ENCODE measurements at regions not wholly inside any gene's neighbourhood (a gene's known extent, or its start where the extent isn't known, plus 50 kb on each side); places are given as distances from the start of the nearest gene placed in this dataset.

DNA sequence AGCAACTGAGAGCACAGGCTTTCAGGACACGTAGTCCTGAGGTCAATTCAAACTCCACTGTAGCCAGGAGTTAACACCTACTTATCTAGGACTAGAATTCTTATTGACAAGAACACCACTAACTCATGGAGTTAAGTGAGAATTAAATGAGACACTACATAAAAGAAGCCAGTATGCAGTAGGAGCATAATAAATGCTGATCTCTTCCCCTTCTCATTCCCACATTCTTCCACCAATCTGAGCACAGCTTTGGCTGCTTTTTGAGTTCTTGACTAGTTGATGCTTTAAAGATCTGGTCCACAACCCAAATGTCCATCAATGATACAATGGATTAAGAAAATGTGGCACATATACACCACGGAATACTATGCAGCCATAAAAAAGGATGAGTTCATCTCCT lies 55.2 kb downstream of the TTC32 start:
- Histone ChIP-seq H3K4me1 (ENCODE audit: control insufficient read depth in 5 of 5, insufficient read depth in 5 of 5, low read length in 5 of 5) (no peaks in the 10 kb centered on the region), H3K27ac (ENCODE audit: low read depth, low read length) (no peak overlapping the region), H3K27me3 (ENCODE audit: control insufficient read depth in 5 of 5, insufficient read depth in 4 of 5, low read length in 5 of 5) (peaks cover 0 to 9% (median 4%) of the 10 kb centered on the region in 5 donors), H3K9ac (ENCODE audit: low read length in 5 of 5) (no peak overlapping the region), H3K9me3 (ENCODE audit: control insufficient read depth in 5 of 5, low read length in 5 of 5) (peaks cover 0 to 2% (median 0%) of the 10 kb centered on the region in 5 donors), H3K36me3 (ENCODE audit: control insufficient read depth in 5 of 5, insufficient read depth in 5 of 5, low read length in 5 of 5) (no peaks in the 10 kb centered on the region), H3K4me3 (ENCODE audit: low read depth in 1 of 5, low read length in 5 of 5) (no peak overlapping the region)

DNA sequence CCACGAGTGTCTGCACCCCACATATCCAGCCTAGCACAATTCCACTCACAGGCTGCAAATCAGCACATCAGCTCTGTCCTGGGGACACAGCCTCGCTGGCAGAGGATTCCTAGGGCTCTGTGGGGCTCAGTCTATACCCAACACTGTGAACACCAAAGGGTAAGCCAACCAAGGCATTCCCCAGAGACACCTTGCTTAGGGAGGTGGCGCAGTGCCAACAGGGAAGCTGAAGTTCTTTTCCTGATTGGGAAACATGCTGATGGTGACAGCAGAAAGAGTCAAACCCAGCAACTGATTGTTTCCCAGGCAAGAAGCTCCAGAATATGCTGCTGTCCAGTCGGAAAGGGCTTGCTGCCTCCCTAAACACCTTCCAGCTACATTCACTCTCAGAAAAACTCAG lies 55.8 kb downstream of the TTC32 start:
- no peak overlapping the region for H3K9ac ChIP-seq (ENCODE audit: low read length in 5 of 5)
- peaks cover 0 to 2% (median 0%) of the 10 kb centered on the region in 5 donors for H3K9me3 ChIP-seq (ENCODE audit: control insufficient read depth in 5 of 5, low read length in 5 of 5)
- peaks cover 0 to 9% (median 4%) of the 10 kb centered on the region in 5 donors for H3K27me3 ChIP-seq (ENCODE audit: control insufficient read depth in 5 of 5, insufficient read depth in 4 of 5, low read length in 5 of 5)

DNA sequence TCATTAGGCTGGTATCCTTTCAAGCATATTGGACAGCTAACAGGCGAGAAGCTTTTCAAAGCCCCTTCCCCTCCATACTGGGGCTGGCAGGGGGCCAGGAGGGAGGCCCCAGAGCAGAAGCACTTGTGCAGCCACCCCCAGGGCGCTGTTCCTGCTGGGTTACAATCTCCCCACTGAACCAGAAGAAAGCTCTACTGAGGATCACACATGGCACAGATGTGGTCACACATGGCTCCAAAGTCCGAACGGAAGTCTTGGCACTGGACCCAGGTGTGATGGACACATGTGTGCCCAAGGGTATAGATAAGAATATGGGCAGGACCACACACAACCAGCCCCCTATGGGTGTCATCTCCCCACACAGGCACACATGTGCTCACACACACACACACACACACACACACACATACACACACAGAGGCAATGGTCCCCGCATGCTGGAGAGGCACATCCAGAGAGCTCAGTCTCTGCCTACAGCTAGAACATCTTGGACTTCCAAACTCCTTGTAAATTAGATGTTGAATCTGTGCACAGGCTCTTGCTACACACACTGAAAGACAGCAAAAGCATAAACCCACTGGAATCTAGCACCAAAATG lies 56.4 kb downstream of the TTC32 start:
- Histone ChIP-seq H3K4me1 (ENCODE audit: control insufficient read depth in 5 of 5, insufficient read depth in 5 of 5, low read length in 5 of 5) (no peaks in the 10 kb centered on the region), H3K9me3 (ENCODE audit: control insufficient read depth in 5 of 5, low read length in 5 of 5) (peaks cover 0 to 2% (median 0%) of the 10 kb centered on the region in 5 donors), H3K36me3 (ENCODE audit: control insufficient read depth in 5 of 5, insufficient read depth in 5 of 5, low read length in 5 of 5) (no peaks in the 10 kb centered on the region), H3K4me3 (ENCODE audit: low read depth in 1 of 5, low read length in 5 of 5) (no peak overlapping the region), H3K27ac (ENCODE audit: low read depth, low read length) (no peak overlapping the region), H3K9ac (ENCODE audit: low read length in 5 of 5) (no peak overlapping the region), H3K27me3 (ENCODE audit: control insufficient read depth in 5 of 5, insufficient read depth in 4 of 5, low read length in 5 of 5) (peaks cover 0 to 9% (median 4%) of the 10 kb centered on the region in 5 donors)

More for the DNA sequence above, 55.8 kb downstream of the TTC32 start:
- no peak overlapping the region for H3K27ac ChIP-seq (ENCODE audit: low read depth, low read length)
- no peaks in the 10 kb centered on the region for H3K36me3 ChIP-seq (ENCODE audit: control insufficient read depth in 5 of 5, insufficient read depth in 5 of 5, low read length in 5 of 5)
- H3K4me1 ChIP-seq (ENCODE audit: control insufficient read depth in 5 of 5, insufficient read depth in 5 of 5, low read length in 5 of 5) = no peaks in the 10 kb centered on the region
- no peak overlapping the region for H3K4me3 ChIP-seq (ENCODE audit: low read depth in 1 of 5, low read length in 5 of 5)

DNA sequence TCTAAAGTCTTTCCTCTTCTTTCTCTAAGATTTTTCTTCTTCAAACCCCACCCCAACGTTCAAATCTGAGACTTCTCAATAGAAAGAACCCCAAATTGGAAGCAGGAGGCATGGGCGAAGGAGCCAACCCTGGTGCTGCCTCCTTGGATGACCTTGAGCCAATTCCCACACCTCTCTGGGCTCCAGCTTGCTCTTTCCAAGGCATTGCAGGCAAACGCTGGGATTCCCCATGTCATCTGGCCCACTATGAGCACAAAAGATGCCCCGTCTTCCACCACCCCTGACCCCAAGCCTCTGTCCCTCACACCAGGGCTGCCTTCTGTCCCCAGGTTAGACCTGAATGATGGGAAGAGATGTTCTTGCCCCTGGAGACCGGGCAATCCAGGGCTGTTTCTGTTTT lies 57.0 kb downstream of the TTC32 start:
- Histone ChIP-seq H3K27me3 (ENCODE audit: control insufficient read depth in 5 of 5, insufficient read depth in 4 of 5, low read length in 5 of 5) (peaks cover 0 to 9% (median 4%) of the 10 kb centered on the region in 5 donors), H3K36me3 (ENCODE audit: control insufficient read depth in 5 of 5, insufficient read depth in 5 of 5, low read length in 5 of 5) (no peaks in the 10 kb centered on the region), H3K9ac (ENCODE audit: low read length in 5 of 5) (no peak overlapping the region), H3K4me1 (ENCODE audit: control insufficient read depth in 5 of 5, insufficient read depth in 5 of 5, low read length in 5 of 5) (no peaks in the 10 kb centered on the region), H3K4me3 (ENCODE audit: low read depth in 1 of 5, low read length in 5 of 5) (no peak overlapping the region), H3K27ac (ENCODE audit: low read depth, low read length) (no peak overlapping the region), H3K9me3 (ENCODE audit: control insufficient read depth in 5 of 5, low read length in 5 of 5) (peaks cover 0 to 2% (median 0%) of the 10 kb centered on the region in 5 donors)

DNA sequence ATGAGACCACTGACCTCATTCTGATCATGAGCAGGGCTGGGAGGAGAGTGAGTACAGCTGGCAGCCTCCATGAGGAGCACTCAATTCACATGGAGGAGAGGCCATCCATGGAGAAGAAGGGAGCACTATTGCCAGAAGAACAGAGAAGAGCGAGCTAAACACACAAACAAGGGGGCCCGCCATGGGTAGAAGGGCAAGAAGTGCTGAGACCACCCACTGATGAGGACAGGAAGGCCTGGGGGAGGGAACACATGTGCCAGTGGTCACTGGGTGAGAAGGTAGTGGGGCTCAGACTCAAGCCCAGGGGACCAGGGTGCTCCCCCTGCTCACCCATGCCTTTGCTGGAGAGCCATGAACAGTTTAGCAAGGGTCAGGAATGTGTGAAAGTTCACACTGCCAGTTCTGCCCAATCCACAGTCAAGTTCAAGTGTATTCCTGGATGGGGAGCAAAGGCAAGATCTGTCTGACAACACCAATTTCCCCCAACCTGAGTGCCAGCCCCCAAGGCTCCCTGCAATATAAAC lies 57.7 kb downstream of the TTC32 start:
- Histone ChIP-seq H3K36me3 (ENCODE audit: control insufficient read depth in 5 of 5, insufficient read depth in 5 of 5, low read length in 5 of 5) (no peaks in the 10 kb centered on the region), H3K4me1 (ENCODE audit: control insufficient read depth in 5 of 5, insufficient read depth in 5 of 5, low read length in 5 of 5) (no peaks in the 10 kb centered on the region), H3K27ac (ENCODE audit: low read depth, low read length) (no peak overlapping the region), H3K9me3 (ENCODE audit: control insufficient read depth in 5 of 5, low read length in 5 of 5) (peaks cover 0 to 2% (median 0%) of the 10 kb centered on the region in 5 donors), H3K27me3 (ENCODE audit: control insufficient read depth in 5 of 5, insufficient read depth in 4 of 5, low read length in 5 of 5) (peaks cover 0 to 9% (median 4%) of the 10 kb centered on the region in 5 donors), H3K4me3 (ENCODE audit: low read depth in 1 of 5, low read length in 5 of 5) (no peak overlapping the region), H3K9ac (ENCODE audit: low read length in 5 of 5) (no peak overlapping the region)

DNA sequence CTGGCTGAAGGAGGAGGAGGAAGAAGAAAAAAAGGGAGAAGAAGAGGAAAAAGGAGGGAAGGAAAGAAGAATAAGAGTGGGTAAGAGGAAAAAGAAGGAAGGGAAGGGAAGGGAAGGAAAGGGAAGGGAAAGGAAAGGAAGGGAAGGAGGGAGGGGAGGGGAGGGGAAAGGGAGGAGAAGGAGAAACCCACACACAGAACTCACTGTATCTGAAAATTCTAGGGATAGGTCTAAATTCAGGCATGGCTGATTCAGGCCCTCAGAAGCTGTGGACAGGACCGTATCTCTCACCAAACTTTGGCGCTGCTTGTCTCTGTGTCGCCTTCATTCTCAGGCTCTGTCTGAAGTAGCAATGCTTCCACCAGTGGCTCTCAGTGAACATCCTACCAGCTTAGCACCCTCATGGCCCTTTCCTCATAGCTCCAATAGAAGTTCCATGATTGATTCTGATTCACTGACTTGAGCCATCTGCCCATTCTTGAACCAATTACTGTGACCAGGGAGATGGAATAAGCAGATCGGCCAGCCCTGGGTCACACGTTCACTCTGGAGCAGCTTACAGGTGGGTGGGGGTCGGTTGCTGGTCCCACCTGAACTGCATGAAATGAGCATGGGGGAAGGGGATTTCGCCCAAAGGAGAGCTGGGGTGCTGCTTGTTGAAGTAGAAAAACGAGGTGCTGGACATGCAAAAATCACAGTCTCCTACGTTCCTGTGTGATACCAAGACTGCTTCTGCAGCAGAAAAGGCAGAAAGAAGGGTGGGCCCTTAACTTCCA lies 59.7 kb downstream of the TTC32 start:
- no peak overlapping the region for H3K9ac ChIP-seq (ENCODE audit: low read length in 5 of 5)
- no peak overlapping the region for H3K27ac ChIP-seq (ENCODE audit: low read depth, low read length)
- peaks cover 0 to 2% (median 0%) of the 10 kb centered on the region in 5 donors for H3K9me3 ChIP-seq (ENCODE audit: control insufficient read depth in 5 of 5, low read length in 5 of 5)
- peaks cover 0 to 9% (median 4%) of the 10 kb centered on the region in 5 donors for H3K27me3 ChIP-seq (ENCODE audit: control insufficient read depth in 5 of 5, insufficient read depth in 4 of 5, low read length in 5 of 5)
- no peaks in the 10 kb centered on the region for H3K36me3 ChIP-seq (ENCODE audit: control insufficient read depth in 5 of 5, insufficient read depth in 5 of 5, low read length in 5 of 5)
- no peak overlapping the region for H3K4me3 ChIP-seq (ENCODE audit: low read depth in 1 of 5, low read length in 5 of 5)
- H3K4me1 ChIP-seq (ENCODE audit: control insufficient read depth in 5 of 5, insufficient read depth in 5 of 5, low read length in 5 of 5) = no peaks in the 10 kb centered on the region

DNA sequence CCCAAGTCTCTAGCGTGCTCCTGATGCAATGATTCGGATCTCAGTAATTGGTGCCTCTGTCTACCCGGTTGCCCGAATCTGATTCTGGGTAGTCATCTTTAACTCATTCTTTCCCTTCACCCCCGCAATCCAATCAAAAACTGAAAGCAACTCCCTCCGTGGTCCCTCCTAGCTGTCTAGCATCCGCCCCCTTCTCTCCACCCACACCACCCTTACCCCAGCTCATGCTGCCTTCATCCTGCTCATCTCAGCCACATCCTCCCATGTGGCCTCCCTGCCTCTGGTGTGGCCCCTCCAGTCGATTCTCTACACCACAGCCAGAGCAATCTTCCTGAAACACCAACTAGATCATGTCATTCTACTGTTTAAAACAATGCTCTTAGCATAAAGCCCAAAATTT lies 62.3 kb downstream of the TTC32 start:
- no peak overlapping the region for H3K4me3 ChIP-seq (ENCODE audit: low read depth in 1 of 5, low read length in 5 of 5)
- peaks cover 0 to 2% (median 0%) of the 10 kb centered on the region in 5 donors for H3K27me3 ChIP-seq (ENCODE audit: control insufficient read depth in 5 of 5, insufficient read depth in 4 of 5, low read length in 5 of 5)
- H3K36me3 ChIP-seq (ENCODE audit: control insufficient read depth in 5 of 5, insufficient read depth in 5 of 5, low read length in 5 of 5) = no peaks in the 10 kb centered on the region
- H3K4me1 ChIP-seq (ENCODE audit: control insufficient read depth in 5 of 5, insufficient read depth in 5 of 5, low read length in 5 of 5) = no peaks in the 10 kb centered on the region
- H3K9ac ChIP-seq (ENCODE audit: low read length in 5 of 5) = no peak overlapping the region
- no peak overlapping the region for H3K27ac ChIP-seq (ENCODE audit: low read depth, low read length)
- no peaks in the 10 kb centered on the region for H3K9me3 ChIP-seq (ENCODE audit: control insufficient read depth in 5 of 5, low read length in 5 of 5)

DNA sequence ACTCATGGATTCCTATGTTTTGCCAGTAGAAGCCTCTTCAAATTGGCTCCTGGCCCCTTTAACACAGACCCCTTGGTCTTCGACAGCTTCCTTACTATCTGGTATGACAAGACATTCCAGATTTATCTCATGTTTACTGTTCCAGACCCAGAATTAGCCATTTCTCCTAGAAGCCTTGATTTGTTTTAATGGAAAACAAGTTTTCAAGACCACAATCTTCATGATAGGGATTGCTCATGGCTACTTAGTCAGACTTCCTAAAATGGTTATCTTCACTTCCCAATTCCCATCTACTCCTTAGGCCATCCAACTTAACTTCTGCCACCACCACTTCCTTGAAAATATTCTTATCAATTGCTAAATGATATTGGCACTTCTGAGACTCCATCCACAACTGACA lies 63.2 kb downstream of the TTC32 start:
- H3K9me3 ChIP-seq (ENCODE audit: control insufficient read depth in 5 of 5, low read length in 5 of 5) = no peaks in the 10 kb centered on the region
- no peak overlapping the region for H3K4me3 ChIP-seq (ENCODE audit: low read depth in 1 of 5, low read length in 5 of 5)
- no peaks in the 10 kb centered on the region for H3K4me1 ChIP-seq (ENCODE audit: control insufficient read depth in 5 of 5, insufficient read depth in 5 of 5, low read length in 5 of 5)
- H3K27ac ChIP-seq (ENCODE audit: low read depth, low read length) = no peak overlapping the region
- no peaks in the 10 kb centered on the region for H3K27me3 ChIP-seq (ENCODE audit: control insufficient read depth in 5 of 5, insufficient read depth in 4 of 5, low read length in 5 of 5)
- no peaks in the 10 kb centered on the region for H3K36me3 ChIP-seq (ENCODE audit: control insufficient read depth in 5 of 5, insufficient read depth in 5 of 5, low read length in 5 of 5)
- H3K9ac ChIP-seq (ENCODE audit: low read length in 5 of 5) = no peak overlapping the region

DNA sequence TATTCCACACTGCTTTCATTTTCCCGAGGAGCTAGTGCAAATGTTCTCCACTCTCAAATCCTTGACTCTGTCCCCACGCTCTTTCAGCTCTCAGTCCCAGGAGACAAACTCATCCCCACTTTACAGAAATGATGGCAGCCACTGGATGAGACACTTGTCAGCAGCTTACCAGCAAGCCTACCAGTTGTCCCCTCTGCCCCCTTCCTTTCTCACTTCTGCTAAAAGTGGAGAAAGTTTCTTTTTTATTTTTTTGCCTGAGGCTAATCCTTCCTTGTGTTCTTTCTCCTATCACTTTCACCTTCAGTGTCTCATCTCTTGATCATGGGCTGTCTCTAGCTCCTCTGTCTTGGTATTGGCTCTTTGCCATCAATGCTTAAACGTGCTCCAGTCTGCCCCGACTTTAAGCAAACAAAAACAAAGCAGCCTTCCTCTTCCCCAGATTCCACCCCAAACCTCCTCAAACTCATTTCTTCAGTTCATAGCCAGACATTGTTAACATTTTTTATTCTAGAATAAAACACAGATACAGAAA lies 64.5 kb downstream of the TTC32 start:
- no peaks in the 10 kb centered on the region for H3K36me3 ChIP-seq (ENCODE audit: control insufficient read depth in 5 of 5, insufficient read depth in 5 of 5, low read length in 5 of 5)
- H3K4me1 ChIP-seq (ENCODE audit: control insufficient read depth in 5 of 5, insufficient read depth in 5 of 5, low read length in 5 of 5) = no peaks in the 10 kb centered on the region
- no peaks in the 10 kb centered on the region for H3K9me3 ChIP-seq (ENCODE audit: control insufficient read depth in 5 of 5, low read length in 5 of 5)
- H3K27me3 ChIP-seq (ENCODE audit: control insufficient read depth in 5 of 5, insufficient read depth in 4 of 5, low read length in 5 of 5) = no peaks in the 10 kb centered on the region
- no peak overlapping the region for H3K4me3 ChIP-seq (ENCODE audit: low read depth in 1 of 5, low read length in 5 of 5)
- H3K27ac ChIP-seq (ENCODE audit: low read depth, low read length) = no peak overlapping the region
- H3K9ac ChIP-seq (ENCODE audit: low read length in 5 of 5) = no peak overlapping the region

DNA sequence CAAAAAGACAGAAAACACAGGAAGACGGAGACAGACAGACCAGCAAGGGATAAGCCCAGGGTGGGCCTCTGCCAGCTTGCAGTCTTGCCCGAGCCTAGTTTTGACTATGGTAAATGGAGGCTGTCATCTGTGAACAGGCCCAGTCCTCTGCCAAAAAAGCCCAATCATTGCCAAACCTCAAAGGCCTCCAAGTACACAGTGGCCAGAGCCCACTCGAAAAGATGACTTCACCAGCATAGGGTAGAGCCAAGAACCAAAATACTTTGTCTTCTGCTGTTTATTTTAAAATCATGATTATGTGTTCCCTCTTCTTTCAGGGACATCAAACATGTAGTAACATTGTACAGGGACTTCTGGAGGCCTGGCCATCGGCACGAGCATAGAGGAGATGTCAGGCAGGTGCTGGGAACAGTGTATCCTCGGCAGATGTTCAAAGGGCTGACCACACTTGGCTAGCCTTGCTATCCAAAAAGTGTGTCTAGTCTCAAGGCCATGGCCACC lies 66.0 kb downstream of the TTC32 start:
- Histone ChIP-seq H3K27me3 (ENCODE audit: control insufficient read depth in 5 of 5, insufficient read depth in 4 of 5, low read length in 5 of 5) (no peaks in the 10 kb centered on the region), H3K4me3 (ENCODE audit: low read depth in 1 of 5, low read length in 5 of 5) (no peak overlapping the region), H3K4me1 (ENCODE audit: control insufficient read depth in 5 of 5, insufficient read depth in 5 of 5, low read length in 5 of 5) (no peaks in the 10 kb centered on the region), H3K9ac (ENCODE audit: low read length in 5 of 5) (no peak overlapping the region), H3K27ac (ENCODE audit: low read depth, low read length) (no peak overlapping the region), H3K9me3 (ENCODE audit: control insufficient read depth in 5 of 5, low read length in 5 of 5) (no peaks in the 10 kb centered on the region), H3K36me3 (ENCODE audit: control insufficient read depth in 5 of 5, insufficient read depth in 5 of 5, low read length in 5 of 5) (no peaks in the 10 kb centered on the region)
